ENCODE measurements at regions not wholly inside any gene's neighbourhood (a gene's known extent, or its start where the extent isn't known, plus 50 kb on each side); places are given as distances from the start of the nearest gene placed in this dataset.

GRCh38 chr2:238739668-238740067, 108.2 kb upstream of the TWIST2 start:
- no peak for TF ChIP-seq POLR2AphosphoS5 (IDR thresholded peaks at IDR 0.05; ENCODE audit: low read depth)
- no peak for TF ChIP-seq GABPA (IDR thresholded peaks at IDR 0.05; ENCODE audit: low read depth)
- TF ChIP-seq, protein P1, sequence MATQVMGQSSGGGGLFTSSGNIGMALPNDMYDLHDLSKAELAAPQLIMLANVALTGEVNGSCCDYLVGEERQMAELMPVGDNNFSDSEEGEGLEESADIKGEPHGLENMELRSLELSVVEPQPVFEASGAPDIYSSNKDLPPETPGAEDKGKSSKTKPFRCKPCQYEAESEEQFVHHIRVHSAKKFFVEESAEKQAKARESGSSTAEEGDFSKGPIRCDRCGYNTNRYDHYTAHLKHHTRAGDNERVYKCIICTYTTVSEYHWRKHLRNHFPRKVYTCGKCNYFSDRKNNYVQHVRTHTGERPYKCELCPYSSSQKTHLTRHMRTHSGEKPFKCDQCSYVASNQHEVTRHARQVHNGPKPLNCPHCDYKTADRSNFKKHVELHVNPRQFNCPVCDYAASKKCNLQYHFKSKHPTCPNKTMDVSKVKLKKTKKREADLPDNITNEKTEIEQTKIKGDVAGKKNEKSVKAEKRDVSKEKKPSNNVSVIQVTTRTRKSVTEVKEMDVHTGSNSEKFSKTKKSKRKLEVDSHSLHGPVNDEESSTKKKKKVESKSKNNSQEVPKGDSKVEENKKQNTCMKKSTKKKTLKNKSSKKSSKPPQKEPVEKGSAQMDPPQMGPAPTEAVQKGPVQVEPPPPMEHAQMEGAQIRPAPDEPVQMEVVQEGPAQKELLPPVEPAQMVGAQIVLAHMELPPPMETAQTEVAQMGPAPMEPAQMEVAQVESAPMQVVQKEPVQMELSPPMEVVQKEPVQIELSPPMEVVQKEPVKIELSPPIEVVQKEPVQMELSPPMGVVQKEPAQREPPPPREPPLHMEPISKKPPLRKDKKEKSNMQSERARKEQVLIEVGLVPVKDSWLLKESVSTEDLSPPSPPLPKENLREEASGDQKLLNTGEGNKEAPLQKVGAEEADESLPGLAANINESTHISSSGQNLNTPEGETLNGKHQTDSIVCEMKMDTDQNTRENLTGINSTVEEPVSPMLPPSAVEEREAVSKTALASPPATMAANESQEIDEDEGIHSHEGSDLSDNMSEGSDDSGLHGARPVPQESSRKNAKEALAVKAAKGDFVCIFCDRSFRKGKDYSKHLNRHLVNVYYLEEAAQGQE (IDR thresholded peaks at IDR 0.05; ENCODE audit: insufficient replicate concordance, low read depth): no peak
- no peak for TF ChIP-seq CTCF (IDR thresholded peaks at IDR 0.05; ENCODE audit: insufficient read depth, low read length)
- TF ChIP-seq SPI1 (IDR thresholded peaks at IDR 0.05; ENCODE audit: borderline replicate concordance, low read depth): no peak
- Histone ChIP-seq H3K27ac (replicated peaks) (no peak overlapping the region), H3K27me3 (ENCODE audit: insufficient read depth, poor library complexity, severe bottlenecking) (no peaks in the 10 kb centered on the region), H3K4me3 (replicated peaks; ENCODE audit: insufficient read depth, low read length) (no peak overlapping the region)
- no peak for DNase-seq (ENCODE audit: low read depth in 1 of 2, low spot score in 1 of 2)

DNA sequence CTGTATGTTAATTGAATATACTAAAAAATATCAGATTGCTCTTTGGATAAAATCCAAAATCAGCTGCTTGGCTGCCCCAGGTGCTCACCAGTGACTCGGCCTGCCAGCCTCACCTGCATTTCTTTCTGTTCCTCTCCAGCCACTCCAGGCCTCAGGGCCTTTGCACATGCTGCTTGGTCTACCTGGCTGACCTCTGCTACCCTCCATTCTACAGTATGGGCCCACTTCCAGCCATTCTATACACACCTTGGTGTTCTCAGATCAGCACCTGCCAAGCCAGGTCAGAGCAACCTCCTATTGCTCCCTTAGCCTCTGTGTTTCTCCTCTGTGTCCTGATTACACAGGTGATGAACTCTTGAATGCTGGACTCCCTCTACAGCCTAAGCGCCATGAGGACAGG, 106.6 kb upstream of the TWIST2 start:
- H3K27ac ChIP-seq (replicated peaks): no peak overlapping the region
- no peaks in the 10 kb centered on the region for H3K27me3 ChIP-seq (ENCODE audit: insufficient read depth, poor library complexity, severe bottlenecking)
- no peak for TF ChIP-seq POLR2AphosphoS5 (IDR thresholded peaks at IDR 0.05; ENCODE audit: low read depth)
- no peak for TF ChIP-seq GABPA (IDR thresholded peaks at IDR 0.05; ENCODE audit: low read depth)
- no peak for TF ChIP-seq SPI1 (IDR thresholded peaks at IDR 0.05; ENCODE audit: borderline replicate concordance, low read depth)
- TF ChIP-seq, protein P1 (IDR thresholded peaks at IDR 0.05; ENCODE audit: insufficient replicate concordance, low read depth): no peak
- TF ChIP-seq CTCF (IDR thresholded peaks at IDR 0.05; ENCODE audit: insufficient read depth, low read length): no peak
- H3K4me3 ChIP-seq (replicated peaks; ENCODE audit: insufficient read depth, low read length): no peak overlapping the region
- DNase-seq (ENCODE audit: low read depth in 1 of 2, low spot score in 1 of 2): no peak

DNA sequence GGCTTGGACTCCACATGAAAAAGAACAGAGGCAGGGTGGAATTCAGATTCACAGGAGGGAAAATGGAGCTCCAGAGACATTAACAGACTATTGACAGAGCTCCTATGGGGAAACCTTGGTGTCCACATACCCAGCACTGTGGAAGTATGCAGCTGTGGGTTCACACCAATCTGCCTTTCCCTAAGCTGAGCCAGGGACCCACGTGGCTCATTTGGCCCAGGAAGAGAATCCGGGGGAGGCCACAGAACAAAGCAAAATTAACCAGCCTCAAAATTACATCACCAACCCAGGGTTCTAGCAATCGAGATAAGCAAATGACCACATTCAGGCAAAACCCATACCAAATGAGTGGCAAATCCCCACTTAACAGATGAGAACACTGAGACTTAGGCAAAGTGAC, 105.8 kb upstream of the TWIST2 start:
- no peak overlapping the region for H3K4me3 ChIP-seq (replicated peaks; ENCODE audit: insufficient read depth, low read length)
- no peaks in the 10 kb centered on the region for H3K27me3 ChIP-seq (ENCODE audit: insufficient read depth, poor library complexity, severe bottlenecking)
- no peak for TF ChIP-seq SPI1 (IDR thresholded peaks at IDR 0.05; ENCODE audit: borderline replicate concordance, low read depth)
- TF ChIP-seq, protein P1 (IDR thresholded peaks at IDR 0.05; ENCODE audit: insufficient replicate concordance, low read depth): no peak
- no peak for TF ChIP-seq POLR2AphosphoS5 (IDR thresholded peaks at IDR 0.05; ENCODE audit: low read depth)
- no peak for TF ChIP-seq GABPA (IDR thresholded peaks at IDR 0.05; ENCODE audit: low read depth)
- TF ChIP-seq CTCF (IDR thresholded peaks at IDR 0.05; ENCODE audit: insufficient read depth, low read length): no peak
- no peak overlapping the region for H3K27ac ChIP-seq (replicated peaks)
- no peak for DNase-seq (ENCODE audit: low read depth in 1 of 2, low spot score in 1 of 2)

All from HL-60 (cell line).